ENCODE measurements at regions not wholly inside any gene's neighbourhood (a gene's known extent, or its start where the extent isn't known, plus 50 kb on each side); places are given as distances from the start of the nearest gene placed in this dataset.

GRCh38 chr9:13817754-13818278 is 496.1 kb downstream of the NFIB start (continued):
- TF ChIP-seq, protein P1, sequence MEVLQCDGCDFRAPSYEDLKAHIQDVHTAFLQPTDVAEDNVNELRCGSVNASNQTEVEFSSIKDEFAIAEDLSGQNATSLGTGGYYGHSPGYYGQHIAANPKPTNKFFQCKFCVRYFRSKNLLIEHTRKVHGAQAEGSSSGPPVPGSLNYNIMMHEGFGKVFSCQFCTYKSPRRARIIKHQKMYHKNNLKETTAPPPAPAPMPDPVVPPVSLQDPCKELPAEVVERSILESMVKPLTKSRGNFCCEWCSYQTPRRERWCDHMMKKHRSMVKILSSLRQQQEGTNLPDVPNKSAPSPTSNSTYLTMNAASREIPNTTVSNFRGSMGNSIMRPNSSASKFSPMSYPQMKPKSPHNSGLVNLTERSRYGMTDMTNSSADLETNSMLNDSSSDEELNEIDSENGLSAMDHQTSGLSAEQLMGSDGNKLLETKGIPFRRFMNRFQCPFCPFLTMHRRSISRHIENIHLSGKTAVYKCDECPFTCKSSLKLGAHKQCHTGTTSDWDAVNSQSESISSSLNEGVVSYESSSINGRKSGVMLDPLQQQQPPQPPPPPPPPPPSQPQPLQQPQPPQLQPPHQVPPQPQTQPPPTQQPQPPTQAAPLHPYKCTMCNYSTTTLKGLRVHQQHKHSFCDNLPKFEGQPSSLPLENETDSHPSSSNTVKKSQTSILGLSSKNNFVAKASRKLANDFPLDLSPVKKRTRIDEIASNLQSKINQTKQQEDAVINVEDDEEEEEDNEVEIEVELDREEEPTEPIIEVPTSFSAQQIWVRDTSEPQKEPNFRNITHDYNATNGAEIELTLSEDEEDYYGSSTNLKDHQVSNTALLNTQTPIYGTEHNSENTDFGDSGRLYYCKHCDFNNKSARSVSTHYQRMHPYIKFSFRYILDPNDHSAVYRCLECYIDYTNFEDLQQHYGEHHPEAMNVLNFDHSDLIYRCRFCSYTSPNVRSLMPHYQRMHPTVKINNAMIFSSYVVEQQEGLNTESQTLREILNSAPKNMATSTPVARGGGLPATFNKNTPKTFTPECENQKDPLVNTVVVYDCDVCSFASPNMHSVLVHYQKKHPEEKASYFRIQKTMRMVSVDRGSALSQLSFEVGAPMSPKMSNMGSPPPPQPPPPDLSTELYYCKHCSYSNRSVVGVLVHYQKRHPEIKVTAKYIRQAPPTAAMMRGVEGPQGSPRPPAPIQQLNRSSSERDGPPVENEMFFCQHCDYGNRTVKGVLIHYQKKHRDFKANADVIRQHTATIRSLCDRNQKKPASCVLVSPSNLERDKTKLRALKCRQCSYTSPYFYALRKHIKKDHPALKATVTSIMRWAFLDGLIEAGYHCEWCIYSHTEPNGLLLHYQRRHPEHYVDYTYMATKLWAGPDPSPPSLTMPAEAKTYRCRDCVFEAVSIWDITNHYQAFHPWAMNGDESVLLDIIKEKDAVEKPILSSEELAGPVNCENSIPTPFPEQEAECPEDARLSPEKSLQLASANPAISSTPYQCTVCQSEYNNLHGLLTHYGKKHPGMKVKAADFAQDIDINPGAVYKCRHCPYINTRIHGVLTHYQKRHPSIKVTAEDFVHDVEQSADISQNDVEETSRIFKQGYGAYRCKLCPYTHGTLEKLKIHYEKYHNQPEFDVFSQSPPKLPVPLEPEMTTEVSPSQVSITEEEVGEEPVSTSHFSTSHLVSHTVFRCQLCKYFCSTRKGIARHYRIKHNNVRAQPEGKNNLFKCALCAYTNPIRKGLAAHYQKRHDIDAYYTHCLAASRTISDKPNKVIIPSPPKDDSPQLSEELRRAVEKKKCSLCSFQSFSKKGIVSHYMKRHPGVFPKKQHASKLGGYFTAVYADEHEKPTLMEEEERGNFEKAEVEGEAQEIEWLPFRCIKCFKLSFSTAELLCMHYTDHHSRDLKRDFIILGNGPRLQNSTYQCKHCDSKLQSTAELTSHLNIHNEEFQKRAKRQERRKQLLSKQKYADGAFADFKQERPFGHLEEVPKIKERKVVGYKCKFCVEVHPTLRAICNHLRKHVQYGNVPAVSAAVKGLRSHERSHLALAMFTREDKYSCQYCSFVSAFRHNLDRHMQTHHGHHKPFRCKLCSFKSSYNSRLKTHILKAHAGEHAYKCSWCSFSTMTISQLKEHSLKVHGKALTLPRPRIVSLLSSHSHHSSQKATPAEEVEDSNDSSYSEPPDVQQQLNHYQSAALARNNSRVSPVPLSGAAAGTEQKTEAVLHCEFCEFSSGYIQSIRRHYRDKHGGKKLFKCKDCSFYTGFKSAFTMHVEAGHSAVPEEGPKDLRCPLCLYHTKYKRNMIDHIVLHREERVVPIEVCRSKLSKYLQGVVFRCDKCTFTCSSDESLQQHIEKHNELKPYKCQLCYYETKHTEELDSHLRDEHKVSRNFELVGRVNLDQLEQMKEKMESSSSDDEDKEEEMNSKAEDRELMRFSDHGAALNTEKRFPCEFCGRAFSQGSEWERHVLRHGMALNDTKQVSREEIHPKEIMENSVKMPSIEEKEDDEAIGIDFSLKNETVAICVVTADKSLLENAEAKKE (CRISPR knock-in tag; IDR thresholded peaks at IDR 0.05): no peak
- TF ChIP-seq, protein P2, sequence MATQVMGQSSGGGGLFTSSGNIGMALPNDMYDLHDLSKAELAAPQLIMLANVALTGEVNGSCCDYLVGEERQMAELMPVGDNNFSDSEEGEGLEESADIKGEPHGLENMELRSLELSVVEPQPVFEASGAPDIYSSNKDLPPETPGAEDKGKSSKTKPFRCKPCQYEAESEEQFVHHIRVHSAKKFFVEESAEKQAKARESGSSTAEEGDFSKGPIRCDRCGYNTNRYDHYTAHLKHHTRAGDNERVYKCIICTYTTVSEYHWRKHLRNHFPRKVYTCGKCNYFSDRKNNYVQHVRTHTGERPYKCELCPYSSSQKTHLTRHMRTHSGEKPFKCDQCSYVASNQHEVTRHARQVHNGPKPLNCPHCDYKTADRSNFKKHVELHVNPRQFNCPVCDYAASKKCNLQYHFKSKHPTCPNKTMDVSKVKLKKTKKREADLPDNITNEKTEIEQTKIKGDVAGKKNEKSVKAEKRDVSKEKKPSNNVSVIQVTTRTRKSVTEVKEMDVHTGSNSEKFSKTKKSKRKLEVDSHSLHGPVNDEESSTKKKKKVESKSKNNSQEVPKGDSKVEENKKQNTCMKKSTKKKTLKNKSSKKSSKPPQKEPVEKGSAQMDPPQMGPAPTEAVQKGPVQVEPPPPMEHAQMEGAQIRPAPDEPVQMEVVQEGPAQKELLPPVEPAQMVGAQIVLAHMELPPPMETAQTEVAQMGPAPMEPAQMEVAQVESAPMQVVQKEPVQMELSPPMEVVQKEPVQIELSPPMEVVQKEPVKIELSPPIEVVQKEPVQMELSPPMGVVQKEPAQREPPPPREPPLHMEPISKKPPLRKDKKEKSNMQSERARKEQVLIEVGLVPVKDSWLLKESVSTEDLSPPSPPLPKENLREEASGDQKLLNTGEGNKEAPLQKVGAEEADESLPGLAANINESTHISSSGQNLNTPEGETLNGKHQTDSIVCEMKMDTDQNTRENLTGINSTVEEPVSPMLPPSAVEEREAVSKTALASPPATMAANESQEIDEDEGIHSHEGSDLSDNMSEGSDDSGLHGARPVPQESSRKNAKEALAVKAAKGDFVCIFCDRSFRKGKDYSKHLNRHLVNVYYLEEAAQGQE (IDR thresholded peaks at IDR 0.05; ENCODE audit: unreplicated experiment): no peak
- TF ChIP-seq STAT1 (IDR thresholded peaks at IDR 0.05; ENCODE audit: unreplicated experiment): no peak
- no peak for TF ChIP-seq POLR2AphosphoS5 (IDR thresholded peaks at IDR 0.05; ENCODE audit: low read depth)

- Mint-ChIP-seq H3K27ac (no peak overlapping the region), H3K36me3 (ENCODE audit: low read depth) (peaks cover 6% of the 10 kb centered on the region), H3K27me3 (ENCODE audit: insufficient read depth, low read depth, poor library complexity) (no peaks in the 10 kb centered on the region), H3K4me1 (no peaks in the 10 kb centered on the region), H3K9me3 (peaks cover 5% of the 10 kb centered on the region), H3K4me3 (no peak overlapping the region)
- H3K4me2 ChIP-seq: no peak overlapping the region
- H3K79me2 ChIP-seq (replicated peaks; ENCODE audit: insufficient read depth): no peaks in the 10 kb centered on the region
- no peaks in the 10 kb centered on the region for H3F3A ChIP-seq (replicated peaks; ENCODE audit: low read depth)
- H2AFZ ChIP-seq: no peak overlapping the region
- no peaks in the 10 kb centered on the region for H3K36me3 ChIP-seq (ENCODE audit: insufficient read depth)
- H3K27me3 ChIP-seq (ENCODE audit: insufficient read depth): no peaks in the 10 kb centered on the region
- H3K27ac ChIP-seq (ENCODE audit: low read depth): no peak overlapping the region
- H3K9me2 ChIP-seq (ENCODE audit: insufficient read depth): peaks cover 26% of the 10 kb centered on the region; the same call in 1 of the 2 replicates
- H4K20me1 ChIP-seq (replicated peaks; ENCODE audit: insufficient read depth): no peaks in the 10 kb centered on the region
- DNase-seq (ENCODE audit: low spot score) (no peak), ATAC-seq (no peak)
- no peak overlapping the region for H3K4me3 ChIP-seq
- no peaks in the 10 kb centered on the region for H3K4me1 ChIP-seq (ENCODE audit: insufficient read depth)
- TF ChIP-seq, protein P2 (IDR thresholded peaks at IDR 0.05; ENCODE audit: unreplicated experiment): no peak
- no peak for TF ChIP-seq ZNF331 (CRISPR knock-in tag; IDR thresholded peaks at IDR 0.05; ENCODE audit: low read depth)
- no peak for TF ChIP-seq ZNF114 (CRISPR knock-in tag; IDR thresholded peaks at IDR 0.05)
- no peak for TF ChIP-seq POLR2AphosphoS5 (IDR thresholded peaks at IDR 0.05; ENCODE audit: low read depth)
- TF ChIP-seq JUNB (IDR thresholded peaks at IDR 0.05; ENCODE audit: unreplicated experiment): no peak
- TF ChIP-seq CTCF (conservative IDR thresholded peaks at IDR 0.05; ENCODE audit: low read depth in 2 of 2): no peak
- no peak for TF ChIP-seq STAT1 (IDR thresholded peaks at IDR 0.05; ENCODE audit: unreplicated experiment)
Measured at GRCh38 chr9:13816837-13817236, 497.1 kb downstream of the NFIB start.

All from GM23338 (cell line).